ENCODE measurements at regions not wholly inside any gene's neighbourhood (a gene's known extent, or its start where the extent isn't known, plus 50 kb on each side); places are given as distances from the start of the nearest gene placed in this dataset.

DNA sequence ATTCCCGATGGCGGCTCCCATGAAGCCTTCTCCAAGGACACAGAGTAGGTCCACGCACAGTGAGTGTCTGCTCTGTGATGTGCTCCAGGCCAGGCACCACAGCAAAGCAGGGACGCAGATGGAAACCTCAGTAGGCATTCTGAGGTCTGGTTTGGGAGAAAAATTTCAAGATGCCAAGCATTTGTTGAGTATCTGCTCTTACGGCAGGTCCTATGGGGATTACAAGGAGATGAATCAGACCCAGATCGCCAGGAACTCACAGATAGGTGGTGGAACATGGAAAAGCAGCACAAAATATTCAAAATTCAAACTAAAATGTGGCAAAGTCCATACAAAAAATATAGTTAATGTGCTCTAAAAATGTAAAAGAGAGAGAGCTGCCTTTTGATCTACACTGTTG lies 684.9 kb upstream of the TMEM132C start:
- no peaks in the 10 kb centered on the region for H3K4me1 ChIP-seq (replicated peaks)
- intact Hi-C loops (cut with DNase I) = no loop called here
- TF ChIP-seq POLR2A (IDR thresholded peaks at IDR 0.05) = no peak
- no peak for TF ChIP-seq CTCF (IDR thresholded peaks at IDR 0.05)
- no peak for TF ChIP-seq POLR2AphosphoS5 (IDR thresholded peaks at IDR 0.05)
- DNase-seq (ENCODE audit: low spot score) = no peak
- H3K36me3 ChIP-seq = no peaks in the 10 kb centered on the region
- WGBS = 76% methylated on average over 6 of the region's 6 CpGs
- H3K9me3 ChIP-seq = no peaks in the 10 kb centered on the region
- no peak overlapping the region for H3K27ac ChIP-seq
- H3K4me3 ChIP-seq = no peak overlapping the region
- no peaks in the 10 kb centered on the region for H3K27me3 ChIP-seq (replicated peaks; ENCODE audit: insufficient read depth)

DNA sequence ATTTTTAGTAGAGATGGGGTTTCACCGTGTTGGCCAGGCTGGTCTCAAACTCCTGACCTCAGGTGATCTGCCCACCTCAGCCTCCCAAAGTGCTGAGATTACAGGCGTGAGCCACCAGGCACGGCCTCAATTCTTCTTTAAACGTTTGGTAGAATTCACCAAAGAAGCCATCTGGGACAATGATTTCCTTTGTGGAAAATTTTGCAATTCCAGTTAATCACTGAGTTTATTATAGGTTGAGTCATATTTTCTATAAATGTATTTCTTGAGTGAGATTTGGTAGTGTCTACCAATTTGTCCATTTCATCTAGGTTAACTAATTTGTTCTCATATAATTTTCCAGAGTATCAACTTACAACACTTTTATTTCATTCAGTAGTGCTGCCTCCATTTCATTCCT lies 683.9 kb upstream of the TMEM132C start:
- Histone ChIP-seq H3K27me3 (replicated peaks; ENCODE audit: insufficient read depth) (no peaks in the 10 kb centered on the region), H3K36me3 (no peaks in the 10 kb centered on the region), H3K9me3 (no peaks in the 10 kb centered on the region), H3K4me3 (no peak overlapping the region), H3K4me1 (replicated peaks) (no peaks in the 10 kb centered on the region), H3K27ac (no peak overlapping the region)
- TF ChIP-seq POLR2AphosphoS5 (IDR thresholded peaks at IDR 0.05) (no peak), POLR2A (IDR thresholded peaks at IDR 0.05) (no peak), CTCF (IDR thresholded peaks at IDR 0.05) (no peak)
- DNase-seq (ENCODE audit: low spot score) = no peak
- intact Hi-C loops (cut with DNase I) = no loop called here
- 84% methylated on average over 4 of the region's 4 CpGs for WGBS

DNA sequence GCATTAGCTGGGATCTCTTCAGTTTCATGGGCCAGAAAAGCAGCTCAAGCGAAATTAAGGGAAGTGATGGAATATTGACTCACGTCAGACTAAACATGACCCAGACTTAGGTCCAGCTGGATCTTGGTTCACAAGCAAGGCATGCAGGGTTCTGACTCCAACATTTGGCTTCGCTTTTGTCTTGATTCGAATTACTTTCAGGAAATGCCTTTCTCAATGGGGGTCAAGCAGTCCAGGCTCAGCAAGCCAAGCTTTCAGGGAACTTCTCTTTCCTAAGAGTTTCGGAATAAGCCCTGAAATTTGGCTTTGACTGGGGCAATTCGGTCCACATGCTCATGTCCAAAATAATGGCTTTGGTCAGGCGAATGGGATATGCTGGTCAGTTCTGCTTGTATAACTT lies 678.7 kb upstream of the TMEM132C start:
- Histone ChIP-seq H3K4me3 (no peak overlapping the region), H3K27me3 (replicated peaks; ENCODE audit: insufficient read depth) (no peaks in the 10 kb centered on the region), H3K36me3 (no peaks in the 10 kb centered on the region), H3K9me3 (no peaks in the 10 kb centered on the region), H3K4me1 (replicated peaks) (no peaks in the 10 kb centered on the region), H3K27ac (no peak overlapping the region)
- 57% methylated on average over 7 of the region's 7 CpGs for WGBS
- TF ChIP-seq POLR2A (IDR thresholded peaks at IDR 0.05) = no peak
- intact Hi-C loops (cut with DNase I) = no loop called here
- no peak for DNase-seq (ENCODE audit: low spot score)

DNA sequence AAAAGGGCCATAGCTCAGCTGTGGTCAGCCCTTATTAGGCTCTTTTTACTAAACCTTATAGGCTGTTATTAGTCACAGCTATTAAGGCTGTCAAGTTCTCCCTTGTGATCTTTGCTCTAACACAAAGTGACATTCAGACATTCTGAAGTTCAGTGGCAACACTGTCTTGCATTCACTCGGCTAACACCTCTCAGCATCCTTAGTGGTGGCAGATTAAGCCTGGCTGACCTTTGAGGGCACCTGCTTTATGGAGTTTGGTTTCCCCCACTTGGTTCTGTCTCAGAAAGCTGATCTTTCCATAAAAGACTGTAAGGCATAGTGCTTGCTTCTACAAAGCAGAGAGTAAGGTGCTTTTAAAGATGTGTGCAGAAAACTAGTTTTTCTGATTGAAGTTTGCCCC lies 677.4 kb upstream of the TMEM132C start:
- Histone ChIP-seq H3K9me3 (no peaks in the 10 kb centered on the region), H3K27ac (no peak overlapping the region), H3K4me1 (replicated peaks) (no peaks in the 10 kb centered on the region), H3K36me3 (no peaks in the 10 kb centered on the region), H3K4me3 (no peak overlapping the region), H3K27me3 (replicated peaks; ENCODE audit: insufficient read depth) (no peaks in the 10 kb centered on the region)
- TF ChIP-seq POLR2AphosphoS5 (IDR thresholded peaks at IDR 0.05) (no peak), POLR2A (IDR thresholded peaks at IDR 0.05) (no peak), CTCF (IDR thresholded peaks at IDR 0.05) (no peak)
- WGBS = 71% methylated on average over 1 of the region's 1 CpG
- intact Hi-C loops (cut with DNase I) = no loop called here
- DNase-seq (ENCODE audit: low spot score) = no peak

DNA sequence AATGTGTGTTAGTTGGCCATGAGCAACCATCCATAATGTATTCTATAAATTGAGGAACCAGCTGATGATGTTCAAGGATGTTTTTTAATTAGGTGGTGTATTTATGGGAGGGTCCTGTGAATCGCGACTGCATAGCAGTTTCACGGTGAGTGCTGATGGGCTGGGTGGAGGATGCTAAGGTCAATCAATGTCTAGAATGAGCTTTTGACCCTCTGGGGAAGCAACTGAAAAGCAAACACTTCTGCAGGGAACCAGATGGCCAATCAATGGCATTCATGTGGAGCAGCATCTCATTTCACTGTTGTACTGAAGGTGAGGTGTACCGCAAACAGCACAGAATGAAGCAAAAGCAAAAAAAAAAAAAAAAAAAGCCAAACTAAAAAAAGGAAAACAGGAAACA lies 676.1 kb upstream of the TMEM132C start:
- no peak overlapping the region for H3K27ac ChIP-seq
- no peaks in the 10 kb centered on the region for H3K27me3 ChIP-seq (replicated peaks; ENCODE audit: insufficient read depth)
- H3K4me1 ChIP-seq (replicated peaks) = no peaks in the 10 kb centered on the region
- intact Hi-C loops (cut with DNase I) = no loop called here
- 62% methylated on average over 4 of the region's 4 CpGs for WGBS
- no peaks in the 10 kb centered on the region for H3K9me3 ChIP-seq
- H3K36me3 ChIP-seq = no peaks in the 10 kb centered on the region
- H3K4me3 ChIP-seq = no peak overlapping the region
- TF ChIP-seq CTCF (IDR thresholded peaks at IDR 0.05) = no peak
- TF ChIP-seq POLR2AphosphoS5 (IDR thresholded peaks at IDR 0.05) = no peak
- TF ChIP-seq POLR2A (IDR thresholded peaks at IDR 0.05) = no peak
- DNase-seq (ENCODE audit: low spot score) = no peak

Data from prostate gland (tissue), 2 donors.